GM19238 (cell line): ENCODE measurements at regions not wholly inside any gene's neighbourhood (a gene's known extent, or its start where the extent isn't known, plus 50 kb on each side); places are given as distances from the start of the nearest gene placed in this dataset.
"Not testable (repeated sequence)": the region's sequence is repeated elsewhere in the genome, so short reads cannot be mapped to it uniquely, and the experiment has no call there.

Source experiments
- DNase-seq: peaks from one replicate; pipeline ENCODE4 v3.0.0; 2011; ENCODE audit warnings: low spot score; ENCODE audit not compliant: insufficient read length

DNA sequence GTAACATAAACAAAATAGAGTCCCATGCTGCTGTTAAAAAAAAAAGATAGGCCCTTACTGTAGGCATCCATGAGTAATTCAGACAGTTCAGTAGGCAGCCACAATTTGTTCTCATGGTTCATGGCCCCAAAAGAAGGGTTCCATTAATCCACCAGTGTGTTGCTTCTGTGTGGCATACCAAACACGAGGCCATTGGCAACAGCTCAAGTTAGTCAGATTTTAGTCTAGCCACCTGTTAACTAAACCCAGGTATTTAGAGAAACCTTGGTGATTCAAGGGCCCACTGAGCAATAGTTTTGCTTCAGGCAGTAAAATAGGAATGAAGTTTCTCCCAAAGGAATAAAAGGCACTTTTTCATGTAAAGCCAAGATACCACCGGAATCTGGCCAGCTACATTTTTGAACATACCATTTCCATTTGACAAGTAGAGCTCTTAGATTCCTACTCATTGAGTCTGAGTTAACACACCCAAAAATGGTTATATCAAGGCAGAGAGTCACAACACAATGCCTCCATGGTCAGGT lies 80.1 kb upstream of the SRD5A2 start:
- no peak for DNase-seq

DNA sequence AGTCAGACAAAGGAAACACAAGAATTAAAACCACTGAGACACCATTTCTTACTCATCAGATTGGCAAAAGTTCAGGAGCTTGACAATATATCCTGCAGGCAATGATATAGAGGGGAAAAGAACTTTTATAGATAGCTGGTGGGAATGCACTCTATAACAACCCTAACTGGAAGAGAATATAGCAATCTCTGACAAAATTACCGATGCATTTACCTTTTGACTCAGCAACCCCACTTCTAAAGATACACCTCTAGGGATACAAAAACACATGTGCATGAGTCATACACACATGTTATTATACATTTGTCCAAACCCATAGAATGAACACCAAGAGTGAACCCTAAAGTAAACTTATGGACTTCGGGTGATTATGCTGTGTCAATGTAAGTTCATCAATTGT lies 79.4 kb upstream of the SRD5A2 start:
- DNase-seq = no peak

DNA sequence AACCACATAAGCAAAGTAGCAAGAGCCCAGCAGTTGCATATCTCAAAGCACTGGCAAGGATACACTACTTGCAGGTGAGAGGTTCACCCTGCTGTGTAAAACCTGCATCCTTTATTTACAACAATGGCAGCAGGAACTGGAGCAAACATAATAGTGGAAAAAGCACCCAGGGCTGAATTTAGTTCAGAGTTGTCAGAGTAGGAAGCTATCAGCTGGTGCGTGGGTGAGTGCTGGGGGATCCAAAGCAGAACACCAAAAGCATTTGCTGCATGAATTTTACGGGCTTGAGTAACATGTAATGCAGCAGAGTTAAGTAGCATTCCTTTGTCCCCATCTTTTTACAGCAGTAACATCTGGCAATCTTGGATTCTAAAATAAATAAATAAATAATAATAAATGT lies 73.5 kb upstream of the SRD5A2 start:
- no peak for DNase-seq

DNA sequence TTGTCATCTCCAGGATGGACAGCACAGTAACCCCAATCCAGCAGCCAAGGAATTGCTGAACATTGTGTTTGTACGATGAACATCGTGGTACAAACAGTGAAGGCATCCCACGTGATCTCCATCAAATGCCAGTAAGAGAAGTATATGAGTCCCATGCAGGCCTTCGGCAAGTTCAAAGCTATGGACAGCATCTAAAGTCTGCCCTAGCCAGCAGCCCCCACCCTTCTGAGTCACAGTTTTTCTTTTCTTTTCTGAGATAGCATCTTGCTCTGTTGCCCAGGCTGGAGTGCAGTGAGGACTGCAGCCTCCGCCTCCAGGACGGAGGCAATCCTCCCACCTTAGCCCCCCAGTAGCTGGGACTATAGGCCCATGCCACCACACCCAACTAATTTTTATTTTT lies 71.0 kb upstream of the SRD5A2 start:
- DNase-seq = no peak

DNA sequence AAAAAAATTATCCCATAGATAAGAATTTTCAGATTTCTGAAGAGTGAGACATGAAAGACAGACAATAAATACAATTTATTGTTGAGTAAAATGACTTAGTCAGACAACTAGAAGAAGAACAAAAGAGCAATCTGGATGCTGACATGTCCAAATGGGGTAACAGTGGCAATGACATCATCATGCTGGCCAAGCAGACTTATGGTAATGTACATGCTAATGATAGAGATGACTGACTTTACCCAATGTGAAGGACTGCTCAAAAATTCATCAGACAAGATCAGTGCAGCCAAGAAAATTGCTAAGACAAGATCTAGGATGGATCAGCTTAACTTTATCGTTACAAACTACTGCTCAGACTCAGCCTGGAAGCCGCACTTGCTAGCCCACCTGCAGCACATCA lies 70.5 kb upstream of the SRD5A2 start:
- DNase-seq = no peak

DNA sequence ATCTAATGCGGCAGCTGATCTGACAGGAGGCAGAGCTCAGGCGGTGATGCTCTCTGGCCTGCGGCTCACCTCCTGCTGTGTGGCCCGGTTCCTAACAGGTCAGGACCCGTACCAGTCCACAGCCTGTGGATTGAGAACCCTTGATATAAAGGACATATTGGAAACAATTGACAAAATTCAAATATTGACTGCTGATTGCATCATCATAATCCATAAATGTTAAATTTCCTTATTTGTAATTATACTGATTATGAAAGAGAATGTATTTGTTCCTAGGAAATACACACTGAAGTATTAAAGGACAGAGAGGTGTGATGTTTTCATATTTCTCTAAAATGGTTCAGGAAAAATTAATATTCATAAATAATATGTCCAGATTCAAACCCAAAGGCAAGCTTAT lies 63.8 kb upstream of the SRD5A2 start:
- no peak for DNase-seq

DNA sequence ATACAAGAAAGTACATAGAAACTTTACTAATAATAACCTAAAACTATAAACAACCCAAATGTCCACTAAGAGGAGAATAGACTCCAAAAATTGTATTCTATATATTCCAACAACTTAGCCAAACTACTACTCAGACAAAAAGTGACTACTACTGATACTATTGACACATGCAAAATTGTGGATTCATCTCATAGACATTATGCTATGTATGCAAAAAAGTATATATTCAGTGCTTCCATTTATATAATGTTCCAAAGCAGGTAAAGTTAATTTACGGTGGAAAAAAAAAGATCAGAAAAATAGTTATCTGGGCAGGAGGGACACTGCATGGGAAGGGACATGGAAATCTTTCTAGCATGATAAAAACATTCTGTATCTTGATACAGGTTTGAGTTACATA lies 62.0 kb upstream of the SRD5A2 start:
- no peak for DNase-seq

DNA sequence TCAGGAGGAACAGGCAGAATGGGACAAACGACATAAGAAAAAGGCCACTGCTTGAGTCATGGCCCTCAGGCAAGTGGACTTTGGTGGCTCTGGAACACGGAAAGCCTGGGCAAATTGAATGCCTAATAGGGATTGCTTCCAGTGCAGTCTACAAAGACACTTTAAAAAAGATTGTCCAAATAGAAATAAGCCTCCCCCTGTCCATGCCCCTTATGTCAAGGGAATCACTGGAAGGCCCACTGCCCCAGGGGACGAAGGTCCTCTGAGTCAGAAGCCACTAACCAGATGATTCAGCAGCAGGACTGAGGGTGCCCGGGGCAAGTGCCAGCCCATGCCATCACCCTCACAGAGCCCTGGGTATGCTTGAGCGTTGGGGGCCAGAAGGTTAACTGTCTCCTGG lies 51.5 kb upstream of the SRD5A2 start:
- not testable (repeated sequence) for DNase-seq
